Thymus (tissue), 11 donors: ENCODE measurements at regions not wholly inside any gene's neighbourhood (a gene's known extent, or its start where the extent isn't known, plus 50 kb on each side); places are given as distances from the start of the nearest gene placed in this dataset.
A peak's percentile ranks its signal among the peaks of the same experiment; 100 is the strongest.

Source experiments
- DNase-seq, 9 donors: peaks; one replicate each; pipeline ENCODE4 v3.0.0-alpha.2; 2013; ENCODE audit warnings: low spot score in 9 of 9, low read depth in 6 of 9, missing footprints in 1 of 9
- H3K27ac ChIP-seq, 2 donors: one replicate each; pipeline ENCODE4 v1.5.1; 2013; ENCODE audit warnings: control low read depth in 1 of 2, low read depth in 1 of 2, low read length in 1 of 2, mild to moderate bottlenecking in 1 of 2, moderate library complexity in 1 of 2
- H3K27me3 ChIP-seq, 2 donors: one replicate each; pipeline ENCODE4 v1.5.1; 2013; ENCODE audit warnings: low read length in 1 of 2; ENCODE audit not compliant: control insufficient read depth in 2 of 2, insufficient read depth in 1 of 2
- H3K36me3 ChIP-seq, 2 donors: one replicate each; pipeline ENCODE4 v1.5.1; 2013; ENCODE audit warnings: low read length in 1 of 2, mild to moderate bottlenecking in 1 of 2, moderate library complexity in 1 of 2; ENCODE audit not compliant: control insufficient read depth in 2 of 2, insufficient read depth in 2 of 2
- H3K4me1 ChIP-seq, 2 donors: one replicate each; pipeline ENCODE4 v1.5.1; 2013; ENCODE audit warnings: low read length in 2 of 2; ENCODE audit not compliant: control insufficient read depth in 2 of 2, insufficient read depth in 2 of 2
- H3K4me3 ChIP-seq, 2 donors: one replicate each; pipeline ENCODE4 v1.5.1; 2013; ENCODE audit warnings: low read length in 2 of 2, control low read depth in 1 of 2, mild to moderate bottlenecking in 1 of 2
- H3K9me3 ChIP-seq, 2 donors: one replicate each; pipeline ENCODE4 v1.5.1; 2013; ENCODE audit warnings: low read length in 1 of 2, mild to moderate bottlenecking in 1 of 2; ENCODE audit not compliant: control insufficient read depth in 2 of 2, insufficient read depth in 1 of 2
- WGBS: extraction: QIAGEN DNeasy Blood & Tissue Kit; methylation state at CpG from one replicate; pipeline ENCODE4 v1.1.7; 2013; 5-methylcytosine and 5-hydroxymethylcytosine counted together
- donor health status: healthy.

DNA sequence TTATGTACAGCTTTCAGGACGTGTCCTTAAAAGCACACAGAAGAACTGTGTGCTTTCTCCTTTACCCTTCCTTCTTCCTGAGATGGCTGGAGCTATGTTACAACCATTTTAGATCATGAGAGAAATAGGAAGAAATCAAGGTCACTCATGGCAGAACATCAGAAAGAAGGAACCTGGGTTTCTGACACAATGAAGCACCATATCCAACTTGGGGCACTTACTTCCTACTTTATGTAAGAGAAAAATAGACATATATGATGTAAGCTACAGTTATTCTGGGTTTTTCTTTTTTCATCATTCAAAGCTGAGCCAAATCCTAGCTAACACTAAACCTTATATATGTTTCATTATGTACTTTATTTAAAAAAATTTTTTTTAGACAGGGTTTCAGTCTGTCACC, 79.5 kb downstream of the FAM161A start:
- WGBS: 97% methylated on average over 1 of the region's 1 CpG
- Histone ChIP-seq H3K27me3 (no peaks in the 10 kb centered on the region), H3K4me1 (no peaks in the 10 kb centered on the region), H3K4me3 (no peak overlapping the region), H3K9me3 (no peaks in the 10 kb centered on the region), H3K27ac (no peak overlapping the region), H3K36me3 (no peaks in the 10 kb centered on the region)
- no peak for DNase-seq

DNA sequence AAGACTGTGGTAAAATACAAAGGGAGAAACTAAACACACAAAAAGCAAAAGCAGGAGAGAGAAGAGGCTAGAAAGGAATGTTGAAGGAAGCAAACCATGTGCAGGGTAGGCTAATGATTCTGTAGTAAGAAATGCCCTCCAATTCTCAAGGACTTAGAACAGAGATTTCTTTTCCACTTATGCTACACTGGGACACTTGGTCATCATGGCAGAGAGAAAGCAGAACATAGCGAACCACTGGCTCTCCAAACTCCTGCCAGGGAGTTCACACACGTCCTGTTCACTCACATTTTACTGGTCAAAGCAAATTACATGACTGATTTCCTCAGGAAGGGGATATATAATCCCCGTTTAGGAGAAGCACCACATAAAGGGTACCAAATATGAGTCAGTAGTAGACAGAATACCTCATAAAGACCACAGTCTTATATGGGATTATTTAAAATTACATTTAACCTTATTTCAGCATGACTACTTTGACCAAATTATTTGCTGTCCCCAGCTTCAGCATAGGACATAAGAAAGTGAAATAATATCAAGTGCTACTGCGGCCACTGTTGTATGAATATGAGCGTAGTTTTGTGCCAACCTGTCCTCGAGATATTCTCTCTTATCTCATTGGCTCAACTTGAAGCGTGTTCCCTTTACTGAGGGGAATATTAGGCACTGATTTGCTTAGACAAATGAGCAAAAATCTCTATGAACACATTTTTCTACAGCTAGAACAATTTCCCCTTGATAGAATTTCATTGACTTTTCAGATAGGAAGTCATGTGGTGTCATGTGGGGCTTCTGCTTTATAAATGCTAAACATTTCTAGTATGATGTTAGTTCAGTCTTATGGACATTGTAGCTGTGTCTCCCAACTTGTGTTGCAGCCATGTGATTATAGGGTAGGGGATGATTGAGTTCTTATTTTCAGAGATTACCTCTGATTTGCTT, 81.7 kb downstream of the FAM161A start:
- Histone ChIP-seq H3K9me3 (peaks cover 0 to 4% of the 10 kb centered on the region in 2 donors), H3K36me3 (no peaks in the 10 kb centered on the region), H3K27me3 (no peaks in the 10 kb centered on the region), H3K4me3 (no peak overlapping the region), H3K27ac (no peak overlapping the region), H3K4me1 (no peaks in the 10 kb centered on the region)
- 81% methylated on average over 7 of the region's 7 CpGs for WGBS
- DNase-seq: no peak

DNA sequence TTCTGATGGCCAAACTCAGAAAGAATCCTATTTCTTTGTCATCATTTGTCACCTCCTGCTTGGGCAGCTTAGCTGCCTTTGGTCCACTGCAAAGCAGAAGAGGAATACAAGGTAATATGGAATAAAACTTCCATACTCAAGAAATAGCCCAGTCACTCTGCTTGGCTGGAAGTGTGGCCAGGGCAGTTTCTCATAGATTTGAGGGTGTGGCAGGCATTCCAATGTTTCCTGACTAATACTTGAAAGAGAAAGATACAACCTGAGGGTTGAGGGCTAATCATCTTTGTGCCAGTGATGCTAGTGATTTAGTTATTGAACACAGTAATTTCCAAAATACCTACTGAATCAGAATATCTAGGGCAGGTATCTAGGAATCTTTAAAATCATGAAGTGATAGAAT, 83.1 kb downstream of the FAM161A start:
- Histone ChIP-seq H3K4me1 (no peaks in the 10 kb centered on the region), H3K36me3 (no peaks in the 10 kb centered on the region), H3K4me3 (no peak overlapping the region), H3K27me3 (no peaks in the 10 kb centered on the region), H3K9me3 (peaks cover 0 to 4% of the 10 kb centered on the region in 2 donors), H3K27ac (no peak overlapping the region)
- DNase-seq: no peak

DNA sequence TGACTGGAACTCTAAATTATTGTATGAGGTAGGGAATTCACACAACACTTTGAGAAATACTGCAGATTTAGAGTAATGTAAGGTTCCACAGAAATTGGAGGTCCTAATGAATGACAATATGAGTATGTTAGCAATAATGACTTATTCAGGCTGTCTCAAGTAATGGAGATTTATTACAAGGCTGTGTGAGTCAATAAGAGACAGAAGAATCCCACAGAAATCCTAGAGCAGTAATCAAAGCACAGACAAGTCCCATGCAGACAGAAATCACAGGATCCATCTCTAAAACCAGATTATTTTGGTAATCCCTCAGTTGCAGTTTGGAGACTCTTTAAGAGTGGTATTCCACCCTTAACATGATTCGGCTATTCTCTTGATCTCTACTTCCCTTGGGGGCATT, 83.6 kb downstream of the FAM161A start:
- no peaks in the 10 kb centered on the region for H3K27me3 ChIP-seq
- H3K36me3 ChIP-seq: no peaks in the 10 kb centered on the region
- H3K4me3 ChIP-seq: no peak overlapping the region
- 93% methylated on average over 1 of the region's 1 CpG for WGBS
- H3K9me3 ChIP-seq: peaks cover 0 to 4% of the 10 kb centered on the region in 2 donors
- no peak for DNase-seq
- H3K27ac ChIP-seq: no peak overlapping the region
- H3K4me1 ChIP-seq: no peaks in the 10 kb centered on the region

DNA sequence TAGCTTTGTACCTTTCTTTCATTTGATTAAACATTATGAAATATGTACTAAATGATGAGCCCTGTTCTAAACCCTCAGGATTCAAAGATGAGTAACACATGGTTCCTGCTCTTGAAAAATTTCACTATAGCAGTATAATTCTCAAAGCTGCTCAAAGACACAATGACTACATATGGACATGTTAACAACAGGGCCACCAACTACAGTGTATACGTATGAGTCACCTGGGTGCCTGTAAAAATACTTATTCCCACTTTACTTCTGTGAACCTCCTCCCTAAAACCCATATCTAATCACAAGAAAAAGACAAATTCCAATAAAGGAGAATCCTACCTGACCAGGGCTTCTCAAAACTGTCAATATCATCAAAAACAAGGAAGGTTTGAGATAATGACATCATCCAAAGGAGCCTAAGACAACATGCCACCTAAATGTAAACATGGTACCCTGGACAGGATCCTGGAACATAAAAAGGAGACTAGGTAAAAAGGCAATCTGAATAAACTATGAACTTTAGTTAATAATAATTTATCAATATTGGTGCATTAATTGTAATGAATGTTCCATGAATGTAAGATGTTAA, 84.7 kb downstream of the FAM161A start:
- no peak overlapping the region for H3K27ac ChIP-seq
- peaks cover 0 to 12% of the 10 kb centered on the region in 2 donors for H3K9me3 ChIP-seq
- 99% methylated on average over 1 of the region's 1 CpG for WGBS
- H3K4me3 ChIP-seq: no peak overlapping the region
- no peak for DNase-seq
- H3K27me3 ChIP-seq: no peaks in the 10 kb centered on the region
- no peaks in the 10 kb centered on the region for H3K36me3 ChIP-seq
- H3K4me1 ChIP-seq: peaks cover 2% of the 10 kb centered on the region in 2 donors

DNA sequence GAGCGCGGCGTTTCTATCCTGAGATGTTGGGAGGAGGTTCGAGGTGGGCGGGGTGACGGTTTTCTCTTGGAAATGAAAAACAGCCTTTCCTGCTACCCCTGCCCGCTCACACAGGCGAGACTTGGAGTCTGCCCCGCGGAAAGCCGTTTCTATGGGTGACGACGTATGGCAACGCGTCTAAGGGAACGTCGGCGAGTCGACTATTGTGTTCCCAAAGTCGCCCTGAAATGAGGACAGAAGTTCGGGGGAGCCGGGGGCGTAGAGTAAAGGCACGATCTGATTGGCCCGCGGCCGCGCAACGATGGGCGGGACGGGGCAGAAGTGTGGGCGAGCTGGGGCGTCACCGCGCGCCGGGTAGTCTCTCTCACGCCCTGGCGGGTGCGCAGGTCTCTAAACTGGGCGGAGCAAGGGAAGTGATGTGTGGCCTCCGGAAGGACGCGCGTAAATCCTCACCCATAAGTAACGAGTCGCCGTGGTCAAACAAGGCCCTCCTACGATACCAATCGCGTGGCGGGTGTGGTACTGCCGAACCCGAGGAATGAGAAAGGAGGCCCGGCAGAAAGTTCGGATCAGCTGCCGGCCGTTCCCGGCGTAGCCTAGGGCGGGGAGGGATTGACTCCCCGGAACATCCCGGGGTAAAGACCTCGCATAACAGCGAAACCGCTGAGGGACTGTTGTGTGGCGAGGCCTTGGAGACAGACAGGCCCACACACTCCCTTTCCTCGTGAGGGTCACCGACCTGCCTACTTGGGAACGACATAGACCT, 89.6 kb downstream of the FAM161A start:
- Histone ChIP-seq H3K27ac (peak overlapping the region; percentile 91 to 96), H3K4me3 (peak overlapping the region; percentile 62 to 70), H3K4me1 (peaks cover 2% of the 10 kb centered on the region in 2 donors), H3K36me3 (no peaks in the 10 kb centered on the region), H3K27me3 (no peaks in the 10 kb centered on the region), H3K9me3 (peaks cover 0 to 12% of the 10 kb centered on the region in 2 donors)
- DNase-seq: peak; percentile 84 to 98 (median 94)
- 2% methylated on average over 70 of the region's 70 CpGs for WGBS

DNA sequence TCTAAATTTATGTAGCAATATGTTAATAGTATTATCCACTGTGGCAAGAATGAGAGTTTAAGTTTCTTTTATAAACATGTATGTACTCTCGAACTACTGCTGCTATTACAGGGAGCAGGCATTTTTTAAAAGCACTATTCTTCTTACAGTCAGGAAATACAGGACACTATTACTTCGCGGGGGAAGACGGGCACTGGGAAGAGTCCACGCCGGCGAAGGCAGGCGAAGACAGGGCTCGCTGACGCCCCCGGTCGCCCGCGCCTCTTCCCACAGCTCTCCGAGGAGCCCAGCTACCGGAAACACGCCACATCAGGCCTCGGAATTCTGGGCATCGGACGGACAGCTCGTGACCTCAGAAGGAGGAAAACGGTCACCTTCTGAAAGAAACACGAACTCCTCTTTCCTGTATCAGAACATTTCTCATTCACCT, 90.2 kb downstream of the FAM161A start:
- peak overlapping the region; percentile 62 to 70 for H3K4me3 ChIP-seq
- peak in 1 of 9 donors; percentile 5 for DNase-seq
- peaks cover 2% of the 10 kb centered on the region in 2 donors for H3K4me1 ChIP-seq
- peaks cover 0 to 12% of the 10 kb centered on the region in 2 donors for H3K9me3 ChIP-seq
- peak overlapping the region; percentile 91 to 93 for H3K27ac ChIP-seq
- H3K36me3 ChIP-seq: no peaks in the 10 kb centered on the region
- H3K27me3 ChIP-seq: no peaks in the 10 kb centered on the region
- under 1% methylated on average over 23 of the region's 23 CpGs for WGBS

DNA sequence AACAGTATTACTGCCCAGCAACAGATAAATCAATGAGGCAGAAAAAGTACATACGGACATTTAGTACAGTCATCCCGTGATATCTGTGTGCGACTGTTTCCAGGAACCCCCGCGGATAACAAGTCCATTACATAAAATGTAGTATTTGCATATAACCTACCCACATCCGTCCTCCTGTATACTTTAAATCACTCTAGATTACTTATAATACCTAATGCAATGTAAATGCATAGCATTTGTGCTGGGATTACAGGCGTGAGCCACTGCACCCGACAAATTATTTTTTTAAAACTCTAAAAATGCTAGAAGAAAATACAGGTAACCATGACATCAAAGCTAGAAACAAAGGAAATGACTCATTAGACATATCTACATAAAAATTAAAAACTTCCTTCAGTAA, 91.6 kb downstream of the FAM161A start:
- Histone ChIP-seq H3K9me3 (peaks cover 0 to 8% of the 10 kb centered on the region in 2 donors), H3K36me3 (no peaks in the 10 kb centered on the region), H3K27me3 (no peaks in the 10 kb centered on the region), H3K4me3 (no peak overlapping the region), H3K4me1 (peaks cover 2% of the 10 kb centered on the region in 2 donors), H3K27ac (no peak overlapping the region)
- 96% methylated on average over 8 of the region's 8 CpGs for WGBS
- DNase-seq: no peak

DNA sequence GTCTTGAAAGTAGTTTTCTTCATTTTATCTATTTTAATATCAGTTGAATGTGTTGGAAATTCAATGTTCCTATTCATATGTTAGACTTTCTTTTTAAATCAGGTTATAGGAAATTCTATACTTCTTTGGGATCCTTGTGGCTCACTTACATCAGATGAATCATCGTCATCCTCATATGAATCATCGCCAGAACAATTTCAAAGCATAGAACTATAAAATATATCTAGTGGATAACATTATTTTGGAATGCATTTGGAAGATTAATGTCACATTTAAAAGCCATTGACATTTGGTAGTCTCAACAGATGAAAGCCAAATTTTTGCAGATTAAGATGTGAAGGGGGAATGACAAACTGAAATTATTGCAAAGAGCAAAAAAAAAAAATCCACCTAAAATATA, 94.1 kb downstream of the FAM161A start:
- Histone ChIP-seq H3K4me1 (peaks cover 1 to 2% of the 10 kb centered on the region in 2 donors), H3K9me3 (peaks cover 0 to 5% of the 10 kb centered on the region in 2 donors), H3K4me3 (no peak overlapping the region), H3K27me3 (no peaks in the 10 kb centered on the region), H3K27ac (no peak overlapping the region), H3K36me3 (no peaks in the 10 kb centered on the region)
- no peak for DNase-seq
- 95% methylated on average over 2 of the region's 2 CpGs for WGBS
